ENCODE measurements at regions not wholly inside any gene's neighbourhood (a gene's known extent, or its start where the extent isn't known, plus 50 kb on each side); places are given as distances from the start of the nearest gene placed in this dataset.

DNA sequence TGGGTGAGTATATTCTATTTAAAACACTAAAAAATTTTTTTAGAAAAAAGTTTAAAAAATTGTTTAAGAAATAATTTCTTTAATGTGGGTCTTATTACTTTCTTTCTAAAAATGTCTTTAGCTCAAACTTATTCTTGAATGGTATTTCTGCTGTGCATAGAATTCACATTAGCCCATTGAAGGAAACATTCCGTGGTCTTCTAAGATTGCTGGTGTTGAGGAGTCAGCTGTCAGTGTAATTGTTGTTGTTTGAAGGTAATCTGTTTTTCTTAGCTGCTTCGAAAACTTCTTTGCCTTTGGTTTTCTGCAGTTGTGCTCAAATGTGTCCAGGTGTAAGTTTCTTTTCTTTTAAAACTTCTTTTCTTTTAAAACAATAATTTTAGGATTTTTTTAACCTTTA, 85.4 kb upstream of the KLF12 start:
- no peaks in the 10 kb centered on the region for H3K27me3 ChIP-seq (ENCODE audit: insufficient read depth, low read depth)

DNA sequence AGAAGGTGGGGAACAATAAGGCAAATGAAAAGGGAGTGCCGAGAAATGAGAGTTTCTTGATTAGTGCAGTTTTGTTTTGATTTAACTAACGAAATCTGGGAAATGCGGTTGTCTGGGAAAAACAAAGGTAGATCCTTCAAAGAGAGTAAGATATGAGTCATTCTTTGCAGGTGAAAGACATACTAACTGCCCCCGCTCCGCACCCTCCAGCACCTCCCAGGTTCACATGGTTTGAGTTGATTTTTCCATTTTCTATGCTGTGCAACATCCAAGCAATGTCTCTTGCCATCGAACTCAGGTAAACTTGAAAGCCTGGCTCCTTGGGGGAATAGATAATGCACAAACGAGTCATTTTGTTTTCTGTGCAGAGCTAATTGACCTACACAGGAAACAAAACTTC, 84.1 kb upstream of the KLF12 start:
- H3K4me3 ChIP-seq (IDR thresholded peaks at IDR 0.05; ENCODE audit: insufficient read depth, low read depth, low read length) = no peak overlapping the region
- no peaks in the 10 kb centered on the region for H3K36me3 ChIP-seq (ENCODE audit: insufficient read depth)
- no peak overlapping the region for H3K9ac ChIP-seq
- H3K27ac ChIP-seq = no peak overlapping the region
- H3K79me2 ChIP-seq (ENCODE audit: insufficient read depth, low read depth) = no peaks in the 10 kb centered on the region
- no peaks in the 10 kb centered on the region for H3K27me3 ChIP-seq (ENCODE audit: insufficient read depth, low read depth)
- H3K4me1 ChIP-seq (ENCODE audit: low read depth, poor library complexity, severe bottlenecking) = no peaks in the 10 kb centered on the region
- no peaks in the 10 kb centered on the region for H4K20me1 ChIP-seq (ENCODE audit: insufficient read depth)
- H3K4me2 ChIP-seq = no peak overlapping the region
- H2AFZ ChIP-seq (ENCODE audit: low read depth) = no peak overlapping the region
- TF ChIP-seq, protein P1, sequence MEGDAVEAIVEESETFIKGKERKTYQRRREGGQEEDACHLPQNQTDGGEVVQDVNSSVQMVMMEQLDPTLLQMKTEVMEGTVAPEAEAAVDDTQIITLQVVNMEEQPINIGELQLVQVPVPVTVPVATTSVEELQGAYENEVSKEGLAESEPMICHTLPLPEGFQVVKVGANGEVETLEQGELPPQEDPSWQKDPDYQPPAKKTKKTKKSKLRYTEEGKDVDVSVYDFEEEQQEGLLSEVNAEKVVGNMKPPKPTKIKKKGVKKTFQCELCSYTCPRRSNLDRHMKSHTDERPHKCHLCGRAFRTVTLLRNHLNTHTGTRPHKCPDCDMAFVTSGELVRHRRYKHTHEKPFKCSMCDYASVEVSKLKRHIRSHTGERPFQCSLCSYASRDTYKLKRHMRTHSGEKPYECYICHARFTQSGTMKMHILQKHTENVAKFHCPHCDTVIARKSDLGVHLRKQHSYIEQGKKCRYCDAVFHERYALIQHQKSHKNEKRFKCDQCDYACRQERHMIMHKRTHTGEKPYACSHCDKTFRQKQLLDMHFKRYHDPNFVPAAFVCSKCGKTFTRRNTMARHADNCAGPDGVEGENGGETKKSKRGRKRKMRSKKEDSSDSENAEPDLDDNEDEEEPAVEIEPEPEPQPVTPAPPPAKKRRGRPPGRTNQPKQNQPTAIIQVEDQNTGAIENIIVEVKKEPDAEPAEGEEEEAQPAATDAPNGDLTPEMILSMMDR (conservative IDR thresholded peaks at IDR 0.05; ENCODE audit: low read depth, low read length) = no peak

More for the DNA sequence above, 85.4 kb upstream of the KLF12 start:
- Histone ChIP-seq H3K36me3 (ENCODE audit: insufficient read depth) (no peaks in the 10 kb centered on the region), H2AFZ (ENCODE audit: low read depth) (no peak overlapping the region), H3K27ac (no peak overlapping the region), H3K4me1 (ENCODE audit: low read depth, poor library complexity, severe bottlenecking) (no peaks in the 10 kb centered on the region), H3K79me2 (ENCODE audit: insufficient read depth, low read depth) (no peaks in the 10 kb centered on the region), H3K4me2 (no peak overlapping the region), H3K9ac (no peak overlapping the region), H4K20me1 (ENCODE audit: insufficient read depth) (no peaks in the 10 kb centered on the region), H3K4me3 (IDR thresholded peaks at IDR 0.05; ENCODE audit: insufficient read depth, low read depth, low read length) (no peak overlapping the region)
- TF ChIP-seq, protein P1 (conservative IDR thresholded peaks at IDR 0.05; ENCODE audit: low read depth, low read length) = no peak

DNA sequence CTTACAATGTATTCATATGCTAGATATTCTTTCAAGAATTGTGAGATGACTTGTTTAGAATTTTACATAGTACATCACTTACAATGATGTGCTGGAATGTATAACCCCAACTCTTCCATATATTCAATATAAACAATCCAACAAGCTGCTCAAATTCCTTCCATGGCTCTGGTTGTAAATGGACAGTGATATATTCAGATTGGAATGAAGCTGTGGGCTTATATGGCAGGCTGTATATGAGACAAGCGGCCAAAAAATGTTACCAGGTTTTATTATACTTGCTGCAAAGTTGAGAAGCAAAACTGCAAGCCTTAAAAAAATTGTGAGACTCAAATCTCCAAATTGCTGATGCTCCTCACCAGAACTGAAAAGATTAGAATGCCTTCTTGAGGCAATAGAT, 83.6 kb upstream of the KLF12 start:
- Histone ChIP-seq H2AFZ (ENCODE audit: low read depth) (no peak overlapping the region), H3K4me3 (IDR thresholded peaks at IDR 0.05; ENCODE audit: insufficient read depth, low read depth, low read length) (no peak overlapping the region), H4K20me1 (ENCODE audit: insufficient read depth) (no peaks in the 10 kb centered on the region), H3K79me2 (ENCODE audit: insufficient read depth, low read depth) (no peaks in the 10 kb centered on the region), H3K4me2 (no peak overlapping the region), H3K27me3 (ENCODE audit: insufficient read depth, low read depth) (no peaks in the 10 kb centered on the region), H3K4me1 (ENCODE audit: low read depth, poor library complexity, severe bottlenecking) (no peaks in the 10 kb centered on the region), H3K27ac (no peak overlapping the region), H3K9ac (no peak overlapping the region), H3K36me3 (ENCODE audit: insufficient read depth) (no peaks in the 10 kb centered on the region)
- TF ChIP-seq, protein P1 (conservative IDR thresholded peaks at IDR 0.05; ENCODE audit: low read depth, low read length) = no peak

DNA sequence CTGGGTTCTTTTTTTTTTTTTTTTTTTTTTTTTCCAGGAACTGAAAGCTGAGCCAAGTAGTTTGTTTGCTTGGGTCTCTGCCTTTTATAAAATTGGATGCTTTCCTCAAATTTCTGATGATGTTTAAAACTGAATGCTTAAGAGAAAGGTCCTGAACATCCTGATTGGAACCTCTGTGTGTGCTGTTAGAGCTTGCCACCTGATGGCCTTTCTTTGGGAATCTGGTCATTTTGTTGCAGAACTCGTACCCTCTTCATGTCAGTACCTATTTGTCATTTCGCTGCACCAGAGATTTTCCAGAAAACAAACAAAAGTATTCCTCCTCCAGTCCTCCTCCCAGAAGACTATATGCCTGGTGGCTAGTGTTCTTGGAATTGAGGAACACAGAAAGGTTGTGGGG, 81.2 kb upstream of the KLF12 start:
- no peaks in the 10 kb centered on the region for H3K27me3 ChIP-seq (ENCODE audit: insufficient read depth, low read depth)
- no peak overlapping the region for H3K4me3 ChIP-seq (IDR thresholded peaks at IDR 0.05; ENCODE audit: insufficient read depth, low read depth, low read length)
- H2AFZ ChIP-seq (ENCODE audit: low read depth) = no peak overlapping the region
- H3K27ac ChIP-seq = no peak overlapping the region
- TF ChIP-seq, protein P1 (conservative IDR thresholded peaks at IDR 0.05; ENCODE audit: low read depth, low read length) = no peak
- H3K36me3 ChIP-seq (ENCODE audit: insufficient read depth) = no peaks in the 10 kb centered on the region
- H3K79me2 ChIP-seq (ENCODE audit: insufficient read depth, low read depth) = no peaks in the 10 kb centered on the region
- H3K9ac ChIP-seq = no peak overlapping the region
- H4K20me1 ChIP-seq (ENCODE audit: insufficient read depth) = no peaks in the 10 kb centered on the region
- H3K4me1 ChIP-seq (ENCODE audit: low read depth, poor library complexity, severe bottlenecking) = no peaks in the 10 kb centered on the region
- H3K4me2 ChIP-seq = no peak overlapping the region

Measured in KMS-11 (cell line).